SIG-M5 treated with dmso at 0.1 percent for 504 hours (cell line): ENCODE measurements at regions not wholly inside any gene's neighbourhood (a gene's known extent, or its start where the extent isn't known, plus 50 kb on each side); places are given as distances from the start of the nearest gene placed in this dataset.

ENCODE experiments used
- DNase-seq: peaks from one replicate; lab custom pipeline; 2025; ENCODE audit not compliant: unreplicated experiment; lab: John Stamatoyannopoulos, UW

DNA sequence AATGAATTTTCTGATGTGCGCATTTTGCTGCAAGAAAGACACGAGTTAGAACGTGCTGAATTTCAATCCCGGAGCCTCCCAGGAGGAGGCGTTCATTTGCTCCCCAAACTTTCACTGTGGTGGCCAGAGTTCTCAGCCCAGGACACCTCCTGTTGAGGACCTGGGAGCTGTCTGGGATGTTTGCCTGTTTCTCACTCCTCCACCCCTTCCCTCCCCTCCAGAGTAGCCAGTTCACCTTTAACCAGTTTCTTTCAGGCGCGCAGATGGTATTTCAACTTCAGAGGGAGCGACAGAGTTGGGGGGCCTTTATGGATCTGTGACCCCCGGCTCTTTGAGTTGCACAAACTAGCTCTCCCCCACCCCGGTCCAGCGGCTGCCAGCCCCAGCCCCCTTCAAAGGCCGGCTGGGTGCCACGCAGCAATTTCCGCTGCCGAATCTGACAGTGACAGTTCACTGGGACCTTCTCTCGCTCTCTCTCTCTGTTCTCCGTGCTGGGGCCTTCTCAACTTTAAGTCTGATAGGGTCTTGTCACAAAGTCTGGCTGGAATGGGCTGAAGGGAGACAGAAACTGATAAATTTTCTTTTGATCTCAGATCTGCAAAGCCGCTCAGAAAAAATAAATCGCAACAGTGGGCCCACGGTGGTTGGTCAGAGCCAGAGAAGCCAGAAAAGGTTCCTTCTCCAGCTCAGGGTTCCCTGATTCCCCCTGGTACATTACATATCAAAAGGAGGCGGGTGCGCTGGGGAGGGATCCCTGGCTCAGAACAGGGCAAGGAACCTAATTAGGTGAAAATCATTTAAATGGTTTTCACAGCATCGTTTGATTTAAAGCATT, 100.0 kb upstream of the STX18 start:
- DNase-seq: no peak

DNA sequence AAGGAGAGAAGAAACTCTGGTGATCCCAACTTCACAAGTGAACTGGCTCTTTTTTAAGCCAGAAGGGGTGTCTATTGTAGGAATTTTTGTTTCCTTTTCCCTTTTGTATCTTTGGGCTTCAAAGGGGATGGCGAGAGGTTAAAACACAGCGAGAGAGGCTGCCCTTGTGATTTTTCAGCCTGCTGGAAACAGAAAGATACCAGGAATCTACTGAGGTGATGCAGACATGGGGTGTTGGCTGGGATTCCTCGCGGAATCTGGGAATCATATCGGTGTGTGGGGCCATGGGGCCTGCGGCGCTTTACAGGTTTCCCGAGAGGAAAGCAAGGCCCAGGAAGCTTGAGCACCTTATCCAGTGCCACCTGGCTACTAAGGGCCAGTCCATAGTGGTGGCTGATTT, 99.4 kb upstream of the STX18 start:
- no peak for DNase-seq

- DNase-seq: no peak
These were observed 98.8 kb upstream of the STX18 start for GRCh38 chr4:4640692-4641091.

GRCh38 chr4:4639370-4639769, 97.5 kb upstream of the STX18 start:
- no peak for DNase-seq

DNA sequence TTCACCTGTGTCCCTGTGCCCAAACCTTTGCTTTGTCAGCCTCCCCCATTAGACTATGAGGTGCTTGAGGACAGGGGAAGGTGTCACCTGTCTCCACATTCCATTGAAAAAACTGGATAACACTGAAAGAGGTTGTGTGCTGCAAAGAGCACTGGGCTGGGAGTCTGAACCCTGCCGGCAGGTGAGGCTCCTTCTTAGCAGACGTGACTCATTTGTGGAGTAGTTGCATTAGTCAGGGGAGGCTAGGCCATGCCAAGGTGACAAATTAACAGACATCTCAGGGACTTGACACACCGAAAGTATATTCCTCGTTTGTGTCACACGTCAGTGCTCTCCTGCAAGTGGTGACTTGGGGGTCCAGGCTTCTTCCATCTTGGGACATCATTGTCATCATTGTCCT, 95.9 kb upstream of the STX18 start:
- no peak for DNase-seq

DNA sequence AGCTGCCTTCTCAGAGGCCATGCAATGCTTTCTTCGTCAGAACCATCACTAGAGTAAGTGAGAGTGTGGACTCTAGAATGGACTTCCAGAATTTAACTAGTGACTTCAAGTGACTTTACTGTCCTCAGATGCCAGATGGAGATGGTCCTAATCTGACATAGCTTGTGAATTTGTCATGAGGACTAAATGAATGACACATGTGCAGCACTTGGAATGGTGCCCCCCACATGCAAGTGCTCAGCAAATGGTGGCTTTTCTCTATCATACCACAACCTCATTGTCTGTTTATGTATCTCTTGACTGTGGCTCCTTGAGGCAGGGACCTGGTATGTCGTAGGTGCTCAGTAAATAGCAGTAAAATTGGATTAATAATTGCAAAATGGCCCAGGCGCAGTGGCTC, 91.6 kb upstream of the STX18 start:
- no peak for DNase-seq

- DNase-seq: no peak
These were observed 89.3 kb upstream of the STX18 start for GRCh38 chr4:4631150-4631549.

DNA sequence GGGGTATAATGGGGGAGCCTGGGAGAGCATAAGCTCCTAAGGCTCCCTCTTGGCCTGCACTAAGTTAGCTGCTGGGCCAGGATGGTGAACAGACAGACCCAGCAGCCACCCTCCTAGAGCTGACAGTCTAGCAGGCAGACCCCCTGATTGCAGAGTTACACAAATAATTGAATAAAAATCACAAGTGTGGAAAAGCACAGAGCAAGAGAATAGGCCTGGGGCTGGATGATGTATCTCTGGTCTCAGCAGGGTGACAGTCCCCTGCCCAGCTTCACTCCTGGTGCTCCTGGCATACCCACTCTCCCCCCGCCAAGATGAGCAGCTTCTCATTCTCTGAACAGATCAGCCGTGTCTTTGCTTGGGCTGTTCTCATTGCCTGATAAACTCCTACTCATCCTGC, 86.1 kb upstream of the STX18 start:
- DNase-seq: no peak

DNA sequence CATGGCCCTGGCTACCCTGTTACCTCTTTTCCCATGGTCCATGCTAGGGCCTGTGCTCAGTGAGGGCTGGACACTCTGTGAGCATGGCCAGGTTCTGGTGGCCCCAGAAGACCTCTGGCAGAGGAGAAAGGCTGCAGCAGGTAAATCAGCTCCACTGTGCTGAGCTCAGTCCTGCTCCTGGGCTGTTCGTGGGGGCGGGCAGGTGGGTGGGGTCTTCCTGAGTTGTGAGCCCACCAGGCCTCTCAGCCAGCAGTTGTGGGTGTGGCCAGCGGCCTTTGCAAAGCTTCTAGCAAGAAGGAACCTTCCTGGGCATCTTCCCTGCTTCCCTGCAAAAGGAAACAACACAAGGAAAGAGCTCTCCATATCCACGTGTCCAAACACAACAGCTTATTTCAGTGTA, 85.3 kb upstream of the STX18 start:
- DNase-seq: no peak

GRCh38 chr4:4625488-4625887, 83.6 kb upstream of the STX18 start:
- DNase-seq: peak; percentile 38

GRCh38 chr4:4624276-4624897, 82.5 kb upstream of the STX18 start:
- DNase-seq: no peak

DNA sequence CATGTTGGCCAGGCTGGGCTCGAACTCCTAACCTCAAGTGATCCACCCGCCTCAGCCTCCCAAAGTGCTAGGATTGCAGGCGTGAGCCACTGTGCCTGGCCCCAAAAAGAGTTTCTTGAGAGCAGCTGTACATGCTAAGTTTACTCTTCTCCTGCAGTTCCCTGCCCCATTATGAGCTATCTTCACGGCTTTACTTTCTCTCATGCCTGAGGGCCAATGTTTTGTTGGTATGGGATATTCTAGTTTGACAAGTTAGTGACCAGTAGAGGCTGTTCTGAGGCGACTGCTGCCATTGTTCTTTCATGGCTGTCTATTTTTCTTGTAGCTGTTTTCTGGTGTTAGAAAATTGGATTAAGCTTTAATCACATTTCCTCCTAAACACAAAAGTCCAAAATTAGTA, 78.0 kb upstream of the STX18 start:
- DNase-seq: peak; percentile 6

DNA sequence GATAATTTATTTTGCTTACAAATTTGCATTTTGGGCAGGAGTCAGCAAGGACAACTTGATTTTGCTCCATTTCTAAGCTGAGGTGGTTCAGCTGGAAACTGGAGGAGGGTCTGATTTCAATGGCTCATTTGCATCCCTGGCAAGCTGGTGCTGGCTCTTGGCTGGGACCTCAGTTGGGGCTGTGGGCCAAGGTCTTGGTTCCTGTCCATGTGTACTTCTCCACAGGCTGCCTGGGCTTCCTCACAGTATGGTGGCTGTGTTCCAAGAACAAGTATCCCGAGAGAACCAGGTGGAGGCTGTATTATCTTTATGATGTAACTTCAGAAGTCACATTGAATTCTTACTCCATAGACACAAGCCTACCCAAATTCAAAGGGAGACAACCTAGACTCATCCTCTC, 77.0 kb upstream of the STX18 start:
- DNase-seq: no peak

- DNase-seq: no peak
These were observed 73.3 kb upstream of the STX18 start for GRCh38 chr4:4614925-4615678.

GRCh38 chr4:4613641-4614286, 71.9 kb upstream of the STX18 start:
- DNase-seq: no peak

GRCh38 chr4:4613126-4613465, 71.2 kb upstream of the STX18 start:
- DNase-seq: no peak

DNA sequence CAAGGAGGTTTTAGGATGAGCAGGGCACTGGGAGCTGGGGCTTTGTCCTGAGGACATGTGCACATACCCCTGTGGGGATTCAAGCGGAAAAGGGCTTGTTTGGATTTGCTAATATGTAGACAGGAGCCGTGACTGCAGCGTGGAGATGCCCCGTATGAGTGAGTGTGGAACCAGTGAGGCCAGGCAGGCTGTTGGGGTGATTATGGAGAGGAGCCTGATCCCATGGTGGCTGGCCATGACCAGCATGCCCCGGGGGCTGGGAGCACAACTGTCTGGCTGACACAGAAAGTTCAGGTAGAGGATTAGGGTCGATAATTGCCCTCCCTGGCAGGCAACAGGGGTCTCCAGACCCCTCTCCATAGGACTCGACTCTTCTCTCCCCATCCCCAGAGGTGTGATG, 68.8 kb upstream of the STX18 start:
- DNase-seq: no peak

- no peak for DNase-seq
These were observed 67.9 kb upstream of the STX18 start for GRCh38 chr4:4609622-4610334.

DNA sequence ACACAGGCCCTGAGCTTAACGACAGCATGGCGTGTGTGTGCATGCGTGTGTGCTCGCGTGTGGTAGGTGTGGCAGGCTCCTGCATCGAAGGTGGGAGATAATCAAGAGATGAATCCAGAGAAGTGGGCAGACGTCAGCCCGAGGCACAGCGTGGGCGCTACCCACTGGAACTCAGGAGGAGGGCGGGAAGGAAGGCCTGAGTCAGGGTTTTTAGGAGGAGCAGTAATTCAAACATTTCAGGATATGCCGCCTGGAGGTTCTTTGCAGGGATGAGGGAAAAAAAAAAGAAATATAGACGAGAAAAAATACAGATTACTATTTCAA, 66.3 kb upstream of the STX18 start:
- DNase-seq: no peak

GRCh38 chr4:4607336-4608213, 65.7 kb upstream of the STX18 start:
- DNase-seq: no peak
